ENCODE measurements at regions not wholly inside any gene's neighbourhood (a gene's known extent, or its start where the extent isn't known, plus 50 kb on each side); places are given as distances from the start of the nearest gene placed in this dataset.

DNA sequence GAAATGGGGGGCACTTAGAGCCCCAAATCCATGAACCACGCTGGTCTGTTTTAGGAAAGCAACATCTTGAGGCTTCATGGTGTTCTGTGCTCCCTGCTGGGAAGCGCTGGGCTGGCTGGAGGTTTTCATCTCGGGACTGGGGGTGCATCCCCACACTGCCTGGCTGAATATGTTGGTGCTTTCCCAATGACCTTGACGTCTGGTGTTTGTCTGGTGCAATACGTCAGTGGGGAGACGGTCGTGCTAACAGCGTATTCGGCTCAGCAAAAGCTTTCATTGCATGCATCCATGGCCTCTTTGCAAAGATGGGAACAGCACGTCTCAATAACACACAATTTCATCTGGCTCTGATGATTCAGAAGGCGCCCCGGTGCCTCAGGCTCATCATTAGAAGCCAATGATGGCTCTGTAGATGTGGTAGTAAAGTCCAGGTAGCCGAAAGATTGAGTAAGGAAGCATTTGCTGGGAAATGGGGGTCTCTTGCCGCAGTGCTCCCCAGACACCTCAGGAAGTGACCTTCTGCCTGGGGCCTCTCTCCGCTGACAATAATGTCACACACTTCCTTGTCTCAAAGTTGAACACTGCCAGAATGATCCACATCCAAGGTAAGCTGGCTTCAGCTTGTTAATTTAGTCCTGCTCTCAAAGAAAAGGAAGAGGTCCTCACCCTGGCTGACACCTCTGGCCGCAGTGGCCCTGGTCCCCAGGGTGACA is 97.7 kb downstream of the ING1 start:
- no peak for DNase-seq

DNA sequence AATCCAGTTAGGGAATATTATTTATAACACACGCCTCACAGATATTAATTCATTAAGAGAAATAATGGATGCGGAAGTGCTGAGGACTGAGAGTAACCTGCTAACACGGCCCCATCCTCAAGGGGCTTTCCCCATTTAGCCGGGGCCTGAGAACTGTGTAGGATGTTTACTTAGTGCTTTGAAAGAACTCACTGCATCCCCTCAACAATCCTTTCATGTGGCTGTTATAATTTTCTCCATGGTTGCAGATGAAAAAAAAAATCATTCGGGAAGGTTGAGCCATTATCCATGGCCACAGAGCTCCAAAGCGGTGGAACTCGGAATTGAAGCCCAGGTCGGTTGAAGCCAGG is 98.2 kb downstream of the ING1 start:
- DNase-seq, result no peak

DNA sequence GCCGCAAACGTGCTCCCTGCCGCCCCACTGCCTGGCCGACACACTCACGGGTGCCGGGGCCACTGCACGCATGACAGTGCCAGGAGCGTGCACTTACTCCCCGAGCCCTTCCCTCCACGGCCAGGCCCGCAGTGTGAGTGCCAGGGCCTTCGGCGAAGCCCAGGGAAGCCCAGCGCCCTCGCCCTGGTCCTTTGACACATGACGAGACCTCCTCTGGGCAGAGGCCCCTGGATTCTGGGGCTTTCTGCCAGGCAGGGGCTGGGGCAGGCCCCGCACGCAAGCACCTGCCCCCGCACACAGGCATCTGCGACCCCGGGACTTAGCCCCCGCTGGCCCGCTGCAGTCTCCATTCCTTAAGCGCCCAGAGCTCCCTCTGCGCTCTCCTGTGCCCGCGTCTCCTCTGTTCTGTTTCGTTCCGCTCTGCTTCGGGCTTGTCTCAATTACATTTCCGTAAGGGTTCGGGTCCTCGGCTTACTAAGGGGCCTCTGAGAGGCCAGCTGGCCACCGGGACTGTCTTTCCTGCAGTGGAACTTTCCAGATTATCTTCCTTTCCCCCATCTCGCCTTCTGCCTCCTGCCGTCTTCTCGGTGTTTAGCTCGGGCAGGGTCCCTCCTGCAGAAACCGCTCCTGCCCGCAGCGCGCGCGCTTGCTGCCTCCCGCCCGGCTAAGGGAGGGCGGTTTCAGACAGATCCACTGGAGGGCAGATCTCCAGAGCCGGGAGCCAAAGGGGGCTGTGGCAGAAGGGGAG is 98.8 kb downstream of the ING1 start:
- DNase-seq, result no peak

DNA sequence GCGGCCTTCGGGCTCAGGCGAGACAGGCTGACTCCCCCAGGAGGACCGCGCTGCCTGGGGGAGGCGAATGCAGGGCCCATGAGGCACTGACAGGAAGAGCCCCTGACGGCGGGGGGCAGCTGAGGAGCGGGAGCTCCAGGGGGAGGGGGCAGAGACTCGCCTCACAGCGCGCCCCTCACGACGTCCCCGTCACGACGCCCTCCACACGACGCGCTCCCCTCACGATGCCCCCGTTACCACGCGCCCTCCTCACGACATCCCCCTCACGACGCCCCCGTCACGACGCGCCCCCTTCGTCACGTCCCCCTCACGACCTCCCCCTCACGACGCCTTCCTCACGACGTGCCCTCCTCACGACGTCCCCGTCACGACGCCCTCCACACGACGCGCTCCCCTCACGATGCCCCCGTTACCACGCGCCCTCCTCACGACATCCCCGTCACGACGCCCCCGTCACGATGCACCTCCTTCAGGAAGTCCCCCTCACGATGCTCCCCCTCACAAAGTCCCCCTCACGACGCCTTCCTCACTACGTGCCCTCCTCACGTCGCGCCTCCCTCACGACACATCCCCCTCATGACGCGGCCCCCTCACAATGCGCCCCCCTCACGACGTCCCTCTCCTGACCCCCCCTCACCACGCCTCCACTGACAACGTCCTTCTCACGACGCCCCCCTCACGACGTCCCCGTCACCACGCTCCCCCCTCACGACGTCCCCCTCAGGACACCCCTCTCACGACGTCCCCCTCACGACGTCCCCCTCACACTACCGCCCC is 99.6 kb downstream of the ING1 start:
- no peak for DNase-seq

DNA sequence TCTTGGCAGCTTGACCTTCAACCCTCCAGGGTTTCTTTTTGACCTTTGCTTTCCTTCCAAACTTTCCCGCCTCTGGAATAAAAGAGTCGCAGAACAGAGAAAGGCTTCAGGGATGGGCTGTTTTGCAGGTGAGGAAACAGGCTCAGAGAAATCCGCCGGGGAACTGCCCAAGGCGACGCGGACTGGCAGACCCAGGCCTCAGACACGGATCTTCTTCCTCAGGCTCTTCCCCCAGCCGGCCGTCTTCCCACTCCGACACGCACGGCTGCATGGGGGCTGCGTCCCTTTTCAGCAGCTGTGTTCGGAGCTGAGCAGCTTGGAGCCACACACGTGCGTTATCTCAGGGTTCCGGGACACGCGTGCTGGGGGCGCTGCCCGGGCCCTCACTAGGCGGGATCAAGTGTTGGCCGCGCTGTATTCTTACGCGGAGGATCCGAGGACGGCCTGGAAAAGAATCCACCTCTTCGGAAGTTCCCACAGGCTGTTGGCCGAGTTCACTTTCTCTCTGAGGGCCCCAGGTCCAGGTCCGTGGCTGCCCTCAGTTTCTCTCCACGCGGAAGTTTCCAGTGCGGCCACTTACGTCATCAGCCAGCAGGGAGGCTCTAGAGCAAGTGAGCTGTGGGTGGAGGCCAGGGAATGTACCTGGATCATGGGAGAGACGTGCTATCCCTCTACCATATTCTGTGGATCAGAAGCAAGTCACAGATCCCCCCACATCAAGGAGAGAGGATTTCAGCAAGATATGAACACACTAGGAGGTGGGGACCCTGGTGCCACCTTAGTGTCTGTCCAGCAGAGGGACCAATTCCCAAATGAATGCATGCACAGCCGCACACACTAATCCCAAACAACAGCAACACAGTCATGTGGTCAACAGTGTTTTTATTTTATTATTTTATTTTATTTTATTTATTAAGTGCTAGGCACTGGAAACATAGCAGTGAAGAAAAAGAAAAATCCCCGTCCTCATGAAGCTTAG is 100.4 kb downstream of the ING1 start:
- no peak for DNase-seq

DNA sequence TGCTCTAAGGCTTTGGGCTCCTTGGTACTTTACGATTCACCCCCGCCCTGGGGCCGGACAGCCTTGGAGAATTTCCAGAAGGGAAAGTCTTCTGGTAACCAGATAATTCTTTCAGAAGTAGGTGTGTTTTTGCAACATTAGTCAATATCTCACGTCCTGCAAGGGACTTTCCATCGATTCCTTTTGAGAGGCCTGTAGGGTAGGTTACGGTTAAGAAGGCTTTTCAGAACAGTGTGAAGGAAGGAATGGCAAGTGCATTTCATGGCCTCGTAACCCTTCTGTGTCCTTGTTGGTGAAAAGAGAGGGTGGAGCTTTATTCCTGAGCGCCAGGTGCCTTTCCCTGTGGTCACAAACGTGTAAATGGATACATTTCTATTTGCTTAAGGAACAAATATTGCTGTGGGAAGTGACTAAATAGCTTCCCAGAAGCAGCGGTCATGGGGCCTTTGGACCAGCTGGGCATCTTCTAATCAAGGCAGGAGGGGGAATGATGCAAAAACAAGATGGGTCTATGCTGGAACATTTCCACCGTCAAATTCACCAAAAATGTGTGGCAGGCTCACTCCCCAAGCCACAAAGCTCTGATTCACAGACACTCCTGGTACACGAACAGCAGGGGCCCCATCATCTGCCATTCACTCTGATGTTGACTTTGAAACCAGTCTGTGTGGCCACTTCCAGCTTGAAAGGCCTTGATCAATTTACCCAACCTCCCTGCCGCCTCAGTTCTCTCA is 99.2 kb downstream of the ANKRD10 start:
- DNase-seq, result no peak

DNA sequence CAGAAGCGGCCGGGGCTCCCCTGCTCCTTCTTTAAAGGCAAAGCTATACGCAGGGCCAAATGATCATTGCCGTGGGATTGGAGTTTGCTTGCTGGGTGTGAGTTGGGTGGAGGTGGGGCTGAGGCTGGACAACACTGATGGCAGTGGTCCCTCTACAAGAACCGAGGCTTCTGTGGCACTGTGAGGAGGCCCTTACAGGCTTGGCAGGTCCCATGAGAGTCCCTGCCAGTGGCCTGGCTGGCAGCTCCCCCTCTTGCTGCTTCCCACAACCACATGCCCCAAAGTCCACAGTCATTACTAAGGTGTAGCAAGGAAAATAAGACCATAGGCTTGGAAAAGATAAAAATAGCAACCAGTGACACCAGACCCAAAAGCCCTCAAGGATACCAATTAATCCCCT is 98.4 kb downstream of the ANKRD10 start:
- no peak for DNase-seq

DNA sequence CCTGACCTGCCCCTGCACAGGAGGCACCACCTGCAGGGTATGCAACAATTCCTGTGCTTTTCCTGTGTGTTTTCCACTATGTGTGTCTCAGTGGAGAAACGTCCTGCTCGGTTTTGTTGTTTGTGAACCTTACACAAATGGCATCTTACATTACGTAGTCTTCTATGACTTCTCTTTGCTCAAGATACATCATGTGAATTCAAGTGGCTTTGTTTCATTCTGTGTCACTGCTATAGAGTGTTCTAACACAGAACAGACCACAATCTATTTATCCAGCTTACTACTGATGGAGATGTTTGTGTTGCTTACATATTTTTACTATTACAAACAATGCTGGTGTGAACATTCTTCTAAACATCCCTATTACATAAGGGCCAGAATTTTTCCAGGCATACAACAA is 97.7 kb downstream of the ANKRD10 start:
- DNase-seq, result no peak

DNA sequence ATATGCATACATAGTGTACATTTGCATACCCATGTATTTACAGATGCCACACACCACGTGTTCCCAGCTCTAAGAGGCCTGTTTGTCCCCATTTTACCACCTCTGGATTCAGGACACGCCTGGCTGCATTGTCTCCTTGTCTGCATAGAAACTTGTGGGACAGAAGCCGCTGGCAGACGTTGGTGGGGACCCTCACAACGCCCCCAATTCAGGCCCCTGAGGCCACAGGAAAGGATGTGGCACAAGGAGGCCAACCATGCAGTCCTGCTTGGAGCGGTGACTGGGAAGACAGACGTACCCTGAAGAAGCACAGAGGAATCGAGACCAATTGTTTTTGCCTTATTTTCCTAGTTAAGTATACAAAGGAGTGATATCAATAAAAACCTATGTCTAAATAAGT is 96.1 kb downstream of the ANKRD10 start:
- DNase-seq, result no peak

DNA sequence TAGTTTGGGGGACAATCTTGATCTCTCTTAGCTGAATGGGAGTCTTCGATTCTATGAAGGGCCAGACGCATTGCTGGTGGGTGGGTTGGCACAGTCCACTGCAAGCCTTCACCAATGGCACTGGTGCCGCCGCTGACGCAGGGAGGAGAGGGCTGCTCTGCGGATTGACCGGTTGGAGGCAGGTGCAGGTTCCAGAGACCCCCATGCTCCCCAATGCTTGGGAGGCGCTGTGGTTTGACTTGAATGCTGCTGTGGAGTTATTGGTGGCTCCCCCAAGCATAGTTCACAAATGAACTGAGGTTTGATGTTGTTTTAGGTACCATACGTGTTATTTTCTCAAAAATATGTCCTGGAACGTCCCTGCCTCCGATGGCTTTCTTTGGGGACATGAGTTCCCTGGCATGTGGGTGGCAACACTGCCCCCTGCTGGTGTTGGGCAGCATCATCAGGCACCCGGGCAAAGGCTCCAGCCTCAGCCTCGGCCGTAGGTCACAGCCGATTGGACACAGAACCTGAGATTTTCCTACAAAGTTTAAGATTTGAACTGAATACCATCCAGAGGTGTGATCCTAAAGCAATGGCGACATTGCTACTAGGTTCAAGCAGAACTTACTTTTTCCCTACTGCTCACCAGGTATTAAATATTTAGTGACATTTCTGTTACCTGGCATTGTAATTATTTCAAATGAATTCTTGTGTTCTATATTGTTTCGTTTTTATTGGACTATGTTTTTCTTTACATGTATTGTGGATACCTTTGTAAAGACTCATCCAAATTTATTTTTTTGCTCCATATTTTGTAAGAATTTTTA is 95.5 kb downstream of the ANKRD10 start:
- DNase-seq, result peak; percentile 78

DNA sequence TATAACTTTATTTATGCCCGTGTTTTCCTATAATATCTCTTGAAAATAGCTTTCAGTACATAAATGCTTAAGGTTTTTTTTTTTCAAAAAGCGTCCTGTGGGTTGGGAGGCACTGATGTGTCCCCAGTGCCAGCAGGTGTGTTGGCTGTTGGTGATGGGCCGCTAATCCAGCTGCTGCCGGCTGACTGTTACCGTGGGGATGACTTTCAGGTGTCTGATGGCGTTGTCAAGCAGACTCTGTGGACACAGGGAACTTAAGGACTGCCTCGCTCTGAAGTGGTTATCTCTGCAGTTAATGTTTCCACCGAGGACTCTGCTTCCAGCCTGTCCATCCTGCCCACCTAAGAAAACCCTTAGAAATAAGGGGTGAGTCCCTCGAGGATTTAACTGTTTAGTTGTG is 94.5 kb downstream of the ANKRD10 start:
- DNase-seq, result no peak

DNA sequence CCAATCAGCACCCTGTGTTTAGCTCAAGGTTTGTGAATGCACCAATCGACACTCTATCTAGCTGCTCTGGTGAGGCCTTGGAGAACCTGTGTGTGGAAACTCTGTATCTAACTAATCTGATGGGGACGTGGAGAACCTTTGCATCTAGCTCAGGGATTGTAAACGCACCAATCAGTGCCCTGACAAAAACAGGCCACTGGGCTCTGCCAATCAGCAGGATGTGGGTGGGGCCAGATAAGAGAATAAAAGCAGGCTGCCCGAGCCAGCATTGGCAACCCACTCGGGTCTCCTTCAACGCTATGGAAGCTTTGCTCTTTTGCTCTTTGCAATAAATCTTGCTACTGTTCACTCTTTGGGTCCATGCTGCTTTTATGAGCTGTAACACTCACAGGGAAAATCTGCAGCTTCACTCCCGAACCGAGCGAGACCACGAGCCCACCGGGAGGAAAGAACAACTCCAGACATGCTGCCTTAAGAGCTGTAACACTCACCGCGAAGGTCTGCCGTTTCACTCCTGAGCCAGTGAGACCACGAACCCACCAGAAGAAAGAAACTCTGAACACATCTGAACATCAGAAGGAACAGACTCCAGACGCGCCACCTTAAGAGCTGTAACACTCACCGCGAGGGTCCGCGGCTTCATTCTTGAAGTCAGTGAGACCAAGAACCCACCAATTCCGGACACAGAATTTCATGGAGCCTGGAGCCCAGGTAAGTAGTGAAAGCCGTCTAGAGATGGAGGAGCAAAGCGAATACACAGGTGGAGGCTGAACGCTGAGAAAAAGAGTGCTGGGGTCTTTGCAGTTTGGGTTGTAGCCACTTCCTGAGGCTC is 92.8 kb downstream of the ANKRD10 start:
- peak; percentile 25 for DNase-seq

DNA sequence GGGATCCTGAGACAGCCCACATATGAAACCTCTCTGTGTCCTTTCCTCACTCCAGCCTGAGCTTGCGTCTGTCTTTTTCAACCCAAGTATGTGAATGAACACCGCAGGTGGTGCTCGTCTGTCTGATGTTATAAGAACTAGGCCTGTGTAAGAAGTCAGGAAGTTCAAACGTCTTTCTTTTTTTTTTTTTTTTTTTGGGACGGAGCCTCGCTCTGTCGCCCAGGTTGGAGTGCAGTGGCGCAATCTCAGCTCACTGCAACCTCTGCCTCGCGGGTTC is 92.3 kb downstream of the ANKRD10 start:
- no peak for DNase-seq

DNA sequence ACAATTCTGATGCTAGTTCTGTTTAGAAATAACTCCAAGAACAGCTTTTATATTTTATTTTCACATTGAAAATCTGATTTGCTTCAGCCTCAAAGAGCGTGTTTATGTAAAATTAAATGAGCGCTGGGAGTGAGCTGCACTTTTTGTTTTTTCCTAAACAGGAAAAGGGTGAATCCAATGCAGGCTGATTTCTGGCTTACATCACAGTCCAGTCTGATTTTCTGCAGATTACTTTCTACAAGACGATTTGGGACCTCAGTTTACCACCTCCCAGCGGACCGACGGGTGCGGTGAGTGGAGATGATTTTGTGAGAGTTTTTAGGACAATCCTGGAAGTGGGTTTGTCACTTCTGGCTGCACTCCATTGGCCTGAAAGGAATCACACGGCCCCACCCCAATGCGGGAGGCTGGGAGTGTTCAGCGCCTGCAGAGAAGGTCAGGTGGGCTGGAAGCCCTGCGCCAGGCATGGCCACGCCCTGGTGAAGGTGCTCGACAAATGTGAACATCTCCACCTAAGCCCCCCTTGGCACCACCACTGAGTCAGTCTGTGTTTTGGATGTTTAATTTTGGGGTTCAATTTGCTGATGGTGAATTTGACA is 90.1 kb downstream of the ANKRD10 start:
- DNase-seq, result no peak

DNA sequence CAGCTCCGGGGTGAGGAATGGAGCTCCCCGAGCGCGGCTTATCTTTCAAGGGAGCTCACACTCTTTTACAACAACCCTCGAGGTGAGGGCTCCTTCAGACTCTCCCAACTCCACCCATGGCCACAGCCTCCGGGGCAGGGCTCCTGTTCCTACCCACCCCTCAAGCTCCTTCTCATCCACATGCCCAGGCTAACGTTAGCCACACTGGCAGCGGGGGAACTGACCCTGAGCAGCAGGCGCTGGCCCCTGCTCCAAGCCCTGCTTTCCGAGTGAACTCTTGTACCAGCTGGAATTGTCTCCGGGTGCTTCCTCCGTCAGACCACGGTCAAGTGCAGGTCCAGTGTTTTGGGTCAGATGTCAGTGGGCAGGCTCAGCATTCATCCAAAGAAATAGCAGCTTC is 89.4 kb downstream of the ANKRD10 start:
- no peak for DNase-seq

DNA sequence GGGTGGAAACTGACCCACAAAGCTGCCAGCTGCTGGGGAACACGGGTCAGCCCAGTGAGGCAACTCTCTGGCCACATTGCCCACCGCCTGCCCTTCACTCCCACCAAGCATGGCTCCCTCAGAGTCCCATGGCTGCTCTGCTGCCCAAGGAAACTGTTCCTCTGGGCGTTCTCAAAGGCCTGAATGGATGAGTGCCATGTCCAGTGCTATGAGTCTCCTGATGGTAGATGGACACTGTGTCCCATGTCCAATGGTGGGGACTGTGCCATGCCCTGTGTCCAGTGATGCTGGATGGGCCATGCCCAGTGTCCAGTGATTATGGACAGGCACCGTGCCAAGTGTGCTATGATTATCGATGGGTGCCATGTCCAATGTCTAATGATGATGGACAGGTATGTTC is 88.8 kb downstream of the ANKRD10 start:
- DNase-seq, result no peak

DNA sequence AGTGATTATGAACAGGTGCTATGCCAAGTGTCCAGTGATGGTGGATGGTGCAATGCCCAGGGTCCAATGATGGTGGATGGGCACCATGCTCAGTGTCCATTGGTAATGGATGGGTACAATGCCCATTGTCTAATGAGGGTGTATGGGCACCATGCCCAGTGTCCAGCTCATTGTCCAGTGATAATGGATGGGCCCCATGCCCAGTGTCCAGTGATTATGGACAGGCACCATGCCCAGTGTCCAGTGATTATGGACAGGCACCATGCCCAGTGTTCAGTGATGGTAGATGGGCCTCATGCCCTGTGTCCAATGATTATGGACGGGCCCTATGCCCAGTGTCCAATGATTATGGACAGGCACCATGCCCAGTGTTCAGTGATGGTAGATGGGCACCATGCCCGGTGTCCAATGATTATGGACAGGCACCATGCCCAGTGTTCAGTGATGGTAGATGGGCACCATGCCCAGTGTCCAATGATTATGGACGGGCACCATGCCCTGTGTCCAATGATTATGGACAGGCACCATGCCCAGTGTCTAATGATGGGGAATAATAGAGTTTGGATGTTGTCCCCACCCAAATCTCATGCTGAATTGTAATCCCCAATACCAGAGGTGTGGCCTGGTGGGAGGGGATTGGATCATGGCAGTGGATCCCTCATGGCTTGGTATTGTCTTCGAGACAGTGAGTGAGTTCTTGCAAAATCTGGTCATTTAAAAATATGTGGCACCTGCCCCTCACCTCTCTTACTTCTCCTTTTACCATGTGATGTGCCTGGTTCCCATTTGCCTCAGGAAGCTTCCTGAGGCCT is 87.8 kb downstream of the ANKRD10 start:
- no peak for DNase-seq

Measured in stimulated activated CD4-positive, alpha-beta T cell treated with anti-CD3 and anti-CD28 coated beads, Interleukin-1b, Interleukin-23, amount 100 ng/mL, for 48 hours (primary cell).